MM.1S (cell line): ENCODE measurements at regions not wholly inside any gene's neighbourhood (a gene's known extent, or its start where the extent isn't known, plus 50 kb on each side); places are given as distances from the start of the nearest gene placed in this dataset.

Experiments used
- DNase-seq: peaks from one replicate; pipeline ENCODE4 v3.0.0-alpha.2; 2015
- H2AFZ ChIP-seq: fragments of 300-600 bp; sonication (generic); 2 replicates; pipeline ENCODE4 v1.6.0; 2016; ENCODE audit warnings: antibody characterized with exemption, low read length
- H3F3A ChIP-seq: fragments of 300-600 bp; sonication (generic); 2 replicates; pipeline ENCODE4 v1.6.1; 2016; ENCODE audit warnings: mild to moderate bottlenecking, antibody characterized with exemption, low read length, moderate library complexity, mixed read lengths; ENCODE audit not compliant: insufficient read depth
- H3K27ac ChIP-seq: fragments of 300-600 bp; sonication (generic); 2 replicates; pipeline ENCODE4 v1.5.1; 2016; ENCODE audit warnings: mild to moderate bottlenecking, low read length
- H3K27me3 ChIP-seq: fragments of 300-600 bp; sonication (generic); replicated peaks from 2 replicates; pipeline ENCODE4 v1.6.0; 2016; ENCODE audit warnings: low read length; ENCODE audit not compliant: insufficient read depth
- H3K36me3 ChIP-seq: fragments of 300-600 bp; sonication (generic); replicated peaks from 2 replicates; pipeline ENCODE4 v1.6.1; 2016; ENCODE audit warnings: mild to moderate bottlenecking, low read length, mixed read lengths; ENCODE audit not compliant: insufficient read depth
- H3K4me1 ChIP-seq: fragments of 300-600 bp; sonication (generic); 2 replicates; pipeline ENCODE4 v1.6.1; 2016; ENCODE audit warnings: low read length, mixed read lengths
- H3K4me2 ChIP-seq: fragments of 300-600 bp; sonication (generic); 2 replicates; pipeline ENCODE4 v1.6.0; 2016; ENCODE audit warnings: low read depth, low read length
- H3K4me3 ChIP-seq: fragments of 300-600 bp; sonication (generic); 2 replicates; pipeline ENCODE4 v1.5.1; 2016; ENCODE audit warnings: low read length, mixed read lengths
- H3K79me2 ChIP-seq: fragments of 300-600 bp; sonication (generic); 2 replicates; pipeline ENCODE4 v1.6.1; 2016; ENCODE audit warnings: mixed run types, low read length, mixed read lengths
- H3K9ac ChIP-seq: fragments of 300-600 bp; sonication (generic); 2 replicates; pipeline ENCODE4 v1.6.1; 2016; ENCODE audit warnings: low read length, mixed read lengths
- H3K9me2 ChIP-seq: fragments of 300-600 bp; sonication (generic); replicated peaks from 2 replicates; pipeline ENCODE4 v1.6.1; 2016; ENCODE audit warnings: mild to moderate bottlenecking, low read length, mixed read lengths; ENCODE audit not compliant: insufficient read depth
- H3K9me3 ChIP-seq: fragments of 300-600 bp; sonication (generic); replicated peaks from 2 replicates; pipeline ENCODE4 v1.6.1; 2016; ENCODE audit warnings: mild to moderate bottlenecking, low read length, mixed read lengths; ENCODE audit not compliant: insufficient read depth
- H4K20me1 ChIP-seq: fragments of 300-600 bp; sonication (generic); 2 replicates; pipeline ENCODE4 v1.6.1; 2016; ENCODE audit warnings: mild to moderate bottlenecking, low read length, moderate library complexity, mixed read lengths; ENCODE audit not compliant: insufficient read depth
- EZH2 ChIP-seq: fragments of 300-600 bp; sonication (generic); optimal IDR thresholded peaks from 2 replicates; pipeline ENCODE3; 2017; ENCODE audit warnings: low read depth, mild to moderate bottlenecking, antibody characterized with exemption, low read length, mixed read lengths
- EZH2phosphoT487 ChIP-seq: fragments of 300-600 bp; sonication (generic); IDR thresholded peaks from 2 replicates; pipeline ENCODE4 v1.6.1; 2018; ENCODE audit warnings: antibody characterized with exemption, low read length
- TF ChIP-seq, protein P1 (sequence below): fragments of 300-600 bp; sonication (generic); IDR thresholded peaks from 2 replicates; pipeline ENCODE4 v1.5.1; 2016; ENCODE audit warnings: antibody characterized with exemption, low read length, mixed read lengths

- no peaks in the 10 kb centered on the region for H3K27me3 ChIP-seq
- H3K9me2 ChIP-seq, result no peaks in the 10 kb centered on the region
- no peak overlapping the region for H3K4me2 ChIP-seq
- H3K27ac ChIP-seq, result no peak overlapping the region
- no peak overlapping the region for H3K9ac ChIP-seq
- no peak overlapping the region for H3K4me3 ChIP-seq
- H4K20me1 ChIP-seq, result no peaks in the 10 kb centered on the region
- no peak overlapping the region for H2AFZ ChIP-seq
- no peaks in the 10 kb centered on the region for H3K79me2 ChIP-seq
- H3K9me3 ChIP-seq, result no peaks in the 10 kb centered on the region
- no peaks in the 10 kb centered on the region for H3K4me1 ChIP-seq
- TF ChIP-seq, protein P1, sequence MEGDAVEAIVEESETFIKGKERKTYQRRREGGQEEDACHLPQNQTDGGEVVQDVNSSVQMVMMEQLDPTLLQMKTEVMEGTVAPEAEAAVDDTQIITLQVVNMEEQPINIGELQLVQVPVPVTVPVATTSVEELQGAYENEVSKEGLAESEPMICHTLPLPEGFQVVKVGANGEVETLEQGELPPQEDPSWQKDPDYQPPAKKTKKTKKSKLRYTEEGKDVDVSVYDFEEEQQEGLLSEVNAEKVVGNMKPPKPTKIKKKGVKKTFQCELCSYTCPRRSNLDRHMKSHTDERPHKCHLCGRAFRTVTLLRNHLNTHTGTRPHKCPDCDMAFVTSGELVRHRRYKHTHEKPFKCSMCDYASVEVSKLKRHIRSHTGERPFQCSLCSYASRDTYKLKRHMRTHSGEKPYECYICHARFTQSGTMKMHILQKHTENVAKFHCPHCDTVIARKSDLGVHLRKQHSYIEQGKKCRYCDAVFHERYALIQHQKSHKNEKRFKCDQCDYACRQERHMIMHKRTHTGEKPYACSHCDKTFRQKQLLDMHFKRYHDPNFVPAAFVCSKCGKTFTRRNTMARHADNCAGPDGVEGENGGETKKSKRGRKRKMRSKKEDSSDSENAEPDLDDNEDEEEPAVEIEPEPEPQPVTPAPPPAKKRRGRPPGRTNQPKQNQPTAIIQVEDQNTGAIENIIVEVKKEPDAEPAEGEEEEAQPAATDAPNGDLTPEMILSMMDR, result no peak
- TF ChIP-seq EZH2phosphoT487 (no peak), EZH2 (no peak)
- H3K36me3 ChIP-seq, result no peaks in the 10 kb centered on the region
- no peaks in the 10 kb centered on the region for H3F3A ChIP-seq
- DNase-seq, result no peak
Observed at GRCh38 chrX:124994404-124994803, 325.3 kb upstream of the TEX13C start.

DNA sequence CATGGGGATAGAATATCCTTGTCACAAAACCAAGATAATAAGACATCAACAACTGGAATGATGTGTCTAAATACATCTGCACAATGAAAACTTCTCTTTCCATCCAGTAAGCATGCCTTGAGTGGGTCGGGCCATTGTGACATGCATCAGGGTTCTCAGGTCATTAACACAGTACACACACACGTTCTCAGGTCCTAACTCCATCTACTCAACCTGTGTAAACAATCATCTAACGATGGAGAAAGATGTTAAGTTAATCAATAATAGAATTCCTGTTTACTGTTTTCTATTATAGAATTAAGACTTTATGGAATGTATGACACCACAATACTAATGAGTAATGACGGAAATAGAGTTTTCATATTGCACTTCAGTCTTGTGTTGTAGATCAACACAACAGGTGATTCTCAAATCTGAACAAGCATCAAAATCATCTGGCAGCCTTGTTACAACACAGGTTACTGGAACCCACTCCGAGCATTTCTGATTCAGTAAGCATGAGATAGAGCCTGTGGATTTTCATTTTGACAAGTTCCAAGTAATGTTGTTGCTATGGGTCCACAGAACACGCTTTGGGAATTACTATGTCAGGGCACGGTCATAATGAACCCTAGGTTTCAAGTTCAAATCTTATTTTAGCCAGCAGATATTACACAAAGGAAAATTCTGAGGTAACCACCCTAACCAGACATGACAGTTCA is 315.8 kb upstream of the TEX13C start:
- Histone ChIP-seq H3K36me3 (no peaks in the 10 kb centered on the region), H3K79me2 (no peaks in the 10 kb centered on the region), H3K9ac (no peak overlapping the region), H3K4me2 (no peak overlapping the region), H3K27ac (no peak overlapping the region), H4K20me1 (no peaks in the 10 kb centered on the region), H3K27me3 (no peaks in the 10 kb centered on the region), H2AFZ (no peak overlapping the region), H3K9me2 (no peaks in the 10 kb centered on the region), H3K4me3 (no peak overlapping the region), H3K9me3 (no peaks in the 10 kb centered on the region), H3K4me1 (no peaks in the 10 kb centered on the region), H3F3A (no peaks in the 10 kb centered on the region)
- TF ChIP-seq, protein P1, result no peak
- TF ChIP-seq EZH2phosphoT487 (no peak), EZH2 (no peak)
- no peak for DNase-seq

DNA sequence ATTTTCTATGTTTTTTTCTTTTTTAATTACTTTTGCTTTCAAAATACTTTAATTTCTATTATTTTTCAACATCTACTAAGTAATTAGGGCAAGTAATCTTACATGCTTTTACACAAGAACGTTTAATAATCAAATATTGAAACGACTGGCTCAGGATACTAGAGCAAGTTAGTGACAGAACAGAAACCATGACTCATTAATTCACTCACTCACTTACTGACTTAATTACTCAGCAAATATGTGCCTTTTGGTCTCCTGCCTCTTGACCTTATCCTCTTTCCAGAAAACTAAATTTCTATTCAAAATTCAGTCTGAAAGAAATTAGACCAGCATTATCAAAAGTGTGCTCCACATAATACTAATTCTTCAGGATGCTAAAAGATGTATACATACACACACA is 314.9 kb upstream of the TEX13C start:
- Histone ChIP-seq H3K4me2 (no peak overlapping the region), H3K79me2 (no peaks in the 10 kb centered on the region), H3K4me1 (no peaks in the 10 kb centered on the region), H4K20me1 (no peaks in the 10 kb centered on the region), H3K4me3 (no peak overlapping the region), H3K27me3 (no peaks in the 10 kb centered on the region), H3K27ac (no peak overlapping the region), H3K9me3 (no peaks in the 10 kb centered on the region), H2AFZ (no peak overlapping the region), H3K9me2 (no peaks in the 10 kb centered on the region), H3F3A (no peaks in the 10 kb centered on the region), H3K36me3 (no peaks in the 10 kb centered on the region), H3K9ac (no peak overlapping the region)
- TF ChIP-seq EZH2phosphoT487 (no peak), EZH2 (no peak)
- TF ChIP-seq, protein P1, result no peak
- DNase-seq, result no peak
